Stimulated activated CD8-positive, alpha-beta memory T cell treated with anti-CD3 and anti-CD28 coated beads, Interleukin-12 subunit alpha, Interleukin-12 subunit beta, amount 100 ng/mL, for 1 hour (primary cell): ENCODE measurements at regions not wholly inside any gene's neighbourhood (a gene's known extent, or its start where the extent isn't known, plus 50 kb on each side); places are given as distances from the start of the nearest gene placed in this dataset.
"Not testable (repeated sequence)": the region's sequence is repeated elsewhere in the genome, so short reads cannot be mapped to it uniquely, and the experiment has no call there.

ENCODE experiments used
- DNase-seq: peaks from one replicate; pipeline ENCODE4 v3.0.0-alpha.2; 2020; ENCODE audit warnings: low read depth

GRCh38 chrX:74251006-74251930, 52.7 kb upstream of the ZCCHC13 start:
- DNase-seq = no peak

DNA sequence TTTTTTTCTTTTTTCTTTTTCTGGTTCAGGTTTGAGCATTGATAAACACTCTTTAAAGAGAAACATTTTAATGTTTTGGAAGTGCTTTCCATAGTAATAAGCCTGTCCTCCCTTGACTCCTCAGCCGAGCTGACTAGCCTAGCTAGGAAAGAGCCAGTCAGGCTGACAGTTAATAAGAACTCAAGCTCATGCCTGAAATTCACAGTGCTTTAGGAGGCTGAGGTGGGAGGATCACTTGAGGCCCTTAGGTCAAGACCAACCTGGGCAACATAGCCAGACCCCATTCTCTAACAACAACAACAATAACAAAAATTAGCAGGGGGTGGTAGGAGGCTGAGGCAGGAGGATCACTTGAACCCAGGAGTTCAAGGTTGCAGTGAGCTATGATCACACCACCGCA, 53.4 kb upstream of the ZCCHC13 start:
- DNase-seq = no peak

- no peak for DNase-seq
Measured at GRCh38 chrX:74249963-74250362, 54.0 kb upstream of the ZCCHC13 start.

DNA sequence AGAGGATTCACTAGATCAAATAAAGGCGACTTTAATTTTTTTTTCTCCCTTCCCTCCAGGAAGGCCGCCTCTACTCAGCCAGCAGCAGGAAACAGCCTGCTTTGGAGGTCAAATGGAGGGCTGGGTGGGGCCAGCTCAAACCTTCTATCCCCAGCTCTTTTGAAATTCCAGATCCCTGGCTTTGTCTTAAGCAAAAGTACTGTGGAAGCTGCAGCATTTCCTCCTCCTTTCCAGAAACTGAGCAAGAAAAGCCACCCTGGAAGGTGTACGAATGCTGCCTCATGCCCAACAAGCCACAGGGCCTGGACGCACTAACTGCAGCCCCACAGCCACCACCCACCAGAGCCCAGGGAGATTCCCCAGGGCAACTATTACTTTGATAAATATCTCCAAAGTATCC, 55.1 kb upstream of the ZCCHC13 start:
- DNase-seq = no peak

DNA sequence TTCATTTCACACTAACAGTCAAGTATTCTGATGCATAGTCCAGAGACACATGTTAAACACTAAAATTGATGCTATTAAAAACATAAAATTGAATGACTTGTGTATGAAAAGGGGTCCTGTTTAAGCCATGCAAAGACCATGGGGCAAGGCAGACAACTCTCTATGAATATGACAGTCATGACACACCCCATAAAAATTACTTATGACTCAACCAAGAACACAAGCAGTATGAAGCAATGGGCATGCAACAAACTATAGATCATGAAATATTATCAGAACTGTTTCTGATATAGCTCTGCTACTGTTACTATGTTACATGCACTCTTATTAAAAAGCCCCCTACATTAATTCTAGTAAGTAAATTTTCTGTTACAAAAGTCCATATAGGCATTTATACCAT, 57.5 kb upstream of the ZCCHC13 start:
- no peak for DNase-seq

GRCh38 chrX:74242484-74243138, 61.4 kb upstream of the ZCCHC13 start:
- no peak for DNase-seq

DNA sequence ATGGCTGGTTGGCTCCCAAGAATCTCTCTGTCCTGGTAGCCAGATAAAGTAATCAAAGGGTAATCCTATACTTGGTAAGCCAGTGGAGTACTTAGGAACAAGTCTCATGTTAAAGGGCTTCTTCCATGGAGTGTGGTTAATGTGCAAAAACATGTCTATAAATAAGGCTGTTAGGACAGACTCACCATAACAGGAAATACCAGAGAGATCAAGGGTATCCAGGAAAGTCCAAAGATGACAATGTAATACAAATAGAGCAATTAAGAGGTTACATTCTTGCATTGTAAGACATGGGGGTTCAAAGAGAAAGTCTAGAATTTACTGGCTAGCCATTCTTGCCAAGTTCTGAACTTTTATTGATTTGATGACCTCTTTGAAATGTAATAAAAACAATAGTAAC, 61.9 kb upstream of the ZCCHC13 start:
- no peak for DNase-seq

GRCh38 chrX:74238771-74239170, 65.2 kb upstream of the ZCCHC13 start:
- DNase-seq = no peak

GRCh38 chrX:74234818-74235217, 69.2 kb upstream of the ZCCHC13 start:
- DNase-seq = no peak

- DNase-seq = no peak
Measured at GRCh38 chrX:74232859-74233258, 71.1 kb upstream of the ZCCHC13 start.

DNA sequence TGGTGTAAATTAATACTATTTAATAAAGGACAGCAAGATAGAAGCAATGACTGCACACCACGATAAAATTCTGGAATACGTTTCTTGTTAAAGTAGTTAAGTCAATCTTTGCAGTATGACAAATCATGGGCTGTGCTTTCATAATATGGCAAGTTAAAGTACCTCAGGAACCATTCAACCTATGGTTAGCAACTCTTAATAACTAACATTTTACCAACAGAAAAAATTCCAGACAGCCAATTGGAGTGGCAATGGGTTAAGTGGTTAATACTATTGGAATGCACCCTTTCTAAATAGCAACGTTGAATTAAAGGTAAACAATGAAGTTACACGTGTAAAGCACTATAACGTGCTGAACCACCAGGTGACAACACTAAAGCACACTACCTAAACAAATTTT, 72.4 kb upstream of the ZCCHC13 start:
- no peak for DNase-seq

GRCh38 chrX:74230094-74230493, 73.9 kb upstream of the ZCCHC13 start:
- DNase-seq = no peak

- no peak for DNase-seq
Measured at GRCh38 chrX:74225111-74225510, 78.9 kb upstream of the ZCCHC13 start.

GRCh38 chrX:74220277-74220676, 83.7 kb upstream of the ZCCHC13 start:
- DNase-seq = no peak

- DNase-seq = no peak
Measured at GRCh38 chrX:74218895-74219294, 85.1 kb upstream of the ZCCHC13 start.

DNA sequence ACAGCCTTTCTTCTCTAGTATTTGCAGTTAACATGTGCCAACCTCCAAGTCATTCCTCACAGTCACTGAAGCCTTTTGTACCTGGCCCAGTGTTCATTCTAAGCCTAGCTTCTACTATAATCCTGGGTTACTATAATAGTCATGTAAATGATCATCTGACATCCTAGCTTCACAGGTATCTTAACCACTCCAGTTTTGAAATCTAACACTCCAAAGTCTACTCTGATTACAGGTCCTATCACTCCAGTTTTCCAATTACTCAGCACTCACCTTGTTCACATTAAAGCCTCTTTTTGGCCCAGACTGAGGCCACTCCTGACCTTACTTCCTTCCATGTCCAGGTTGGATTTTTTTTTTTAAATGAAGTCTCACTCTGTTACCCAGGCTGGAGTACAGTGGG, 87.6 kb upstream of the ZCCHC13 start:
- no peak for DNase-seq

- DNase-seq = no peak
Measured at GRCh38 chrX:74211911-74212310, 92.1 kb upstream of the ZCCHC13 start.

DNA sequence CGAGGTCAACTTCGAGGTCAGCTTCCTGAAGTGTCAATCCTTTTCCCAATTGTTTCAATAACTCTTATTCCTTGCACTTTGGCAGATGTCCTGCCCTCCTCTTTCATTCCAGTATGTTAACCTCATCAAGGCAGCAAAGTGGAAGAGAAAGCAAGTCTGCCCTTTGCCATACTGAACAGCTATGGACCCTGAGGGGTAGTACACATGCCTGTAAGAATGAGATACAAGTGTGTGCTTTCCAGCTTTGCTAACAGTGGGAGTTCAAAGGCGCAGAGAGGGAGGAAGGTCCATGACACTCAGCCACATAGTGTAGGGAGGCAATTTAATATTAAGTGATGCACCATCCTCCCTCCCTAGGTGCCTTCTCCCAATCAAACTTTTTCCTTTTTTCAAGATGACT, 96.4 kb upstream of the ZCCHC13 start:
- DNase-seq = no peak

- no peak for DNase-seq
Measured at GRCh38 chrX:74195605-74196004, 108.4 kb upstream of the ZCCHC13 start.

DNA sequence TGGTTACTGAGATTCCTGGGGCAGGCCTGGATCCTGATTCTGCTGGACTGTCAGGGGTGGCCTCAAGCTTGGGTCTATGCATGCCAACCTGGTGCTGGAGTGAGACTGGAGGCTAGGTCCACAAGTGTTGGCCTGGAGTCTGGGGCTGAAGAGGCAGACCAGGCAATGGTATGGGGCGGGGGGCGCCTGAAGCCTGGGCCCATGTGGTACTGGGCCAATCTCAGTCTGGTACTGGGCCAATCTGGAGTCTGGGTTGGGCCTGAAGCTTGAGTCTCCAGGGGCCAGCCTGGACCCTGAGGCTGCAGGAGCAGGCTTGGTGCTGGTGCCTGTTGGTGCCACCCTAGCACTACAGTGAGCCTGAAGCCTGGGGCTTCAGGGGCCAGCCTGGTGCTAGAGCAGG, 108.9 kb upstream of the ZCCHC13 start:
- DNase-seq = no peak

DNA sequence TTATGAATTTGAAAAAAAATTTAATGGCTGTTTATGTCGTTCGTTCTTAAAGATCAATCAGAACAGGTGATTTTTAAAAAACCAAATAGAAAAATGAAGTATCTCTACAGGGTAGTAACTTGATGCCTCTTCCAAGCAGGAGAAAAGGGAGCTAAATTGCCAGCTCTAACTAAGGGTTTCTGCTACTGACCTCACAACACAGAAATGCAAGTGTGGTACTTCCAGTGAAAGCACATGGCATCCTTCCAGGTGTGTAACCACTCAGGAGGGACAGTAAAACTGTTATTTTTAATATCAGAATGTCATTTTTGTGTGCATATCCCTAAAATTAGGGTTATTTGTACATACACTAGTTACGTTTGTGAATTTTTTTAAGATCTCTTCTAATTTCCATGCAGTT, 116.8 kb upstream of the ZCCHC13 start:
- no peak for DNase-seq

DNA sequence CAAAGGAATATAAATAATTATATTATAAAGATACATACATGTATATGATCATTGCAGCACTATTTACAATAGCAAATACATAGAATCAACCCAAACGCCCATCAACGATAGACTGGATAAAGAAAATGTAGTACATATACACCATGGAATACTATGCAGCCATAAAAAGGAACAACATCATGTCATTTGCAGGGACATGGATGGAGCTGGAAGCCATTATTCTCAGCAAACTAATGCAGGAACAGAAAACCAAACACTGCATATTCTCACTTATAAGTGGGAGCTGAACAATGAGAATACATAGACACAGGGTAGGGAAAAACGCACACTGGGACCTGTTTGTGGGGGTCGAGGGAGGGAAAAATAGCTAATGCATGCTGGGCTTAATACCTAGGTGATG, 120.9 kb upstream of the ZCCHC13 start:
- DNase-seq = not testable (repeated sequence)

- not testable (repeated sequence) for DNase-seq
Measured at GRCh38 chrX:74181976-74182375, 122.0 kb upstream of the ZCCHC13 start.

DNA sequence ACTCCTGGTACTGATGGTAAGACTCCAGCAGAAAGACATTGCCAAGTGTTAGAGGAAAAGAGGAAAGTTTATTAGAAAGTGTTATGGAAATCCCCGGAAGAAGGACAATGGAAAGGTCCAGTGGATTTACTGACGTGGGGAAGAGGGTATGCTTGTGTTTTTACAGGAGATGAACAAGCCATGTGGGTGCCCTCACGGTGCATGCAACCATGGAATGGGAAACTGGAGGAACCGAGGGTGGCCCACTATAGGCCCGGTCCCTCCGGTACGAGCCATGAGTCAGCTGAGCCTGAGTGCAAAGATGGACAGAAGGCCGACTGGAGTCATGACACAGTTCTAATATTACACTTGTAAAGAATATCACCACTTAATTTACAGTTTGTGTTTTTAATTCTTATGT, 123.3 kb upstream of the ZCCHC13 start:
- no peak for DNase-seq
